NT2/D1 (cell line): ENCODE measurements at regions not wholly inside any gene's neighbourhood (a gene's known extent, or its start where the extent isn't known, plus 50 kb on each side); places are given as distances from the start of the nearest gene placed in this dataset.

Experiments
- DNase-seq: peaks from one replicate; pipeline ENCODE4 v3.0.0-alpha.2; 2011; ENCODE audit warnings: low read depth, low spot score
- H3K27me3 ChIP-seq: 2 replicates; pipeline ENCODE4 v1.6.0; 2011; ENCODE audit warnings: mild to moderate bottlenecking; ENCODE audit not compliant: insufficient read length, insufficient read depth
- H3K36me3 ChIP-seq: 2 replicates; pipeline ENCODE4 v1.6.1; 2011; ENCODE audit warnings: mild to moderate bottlenecking, low read length, mixed read lengths; ENCODE audit not compliant: insufficient read depth, insufficient read length
- H3K4me1 ChIP-seq: 2 replicates; pipeline ENCODE4 v1.5.1; 2011; ENCODE audit not compliant: insufficient read depth, insufficient read length
- H3K4me3 ChIP-seq: 2 replicates; pipeline ENCODE4 v1.5.1; 2011; ENCODE audit warnings: low read depth; ENCODE audit not compliant: insufficient read length
- H3K9ac ChIP-seq: 2 replicates; pipeline ENCODE4 v1.6.0; 2011; ENCODE audit warnings: low read depth; ENCODE audit not compliant: insufficient read length
- H3K9me3 ChIP-seq: 2 replicates; pipeline ENCODE4 v1.5.1; 2011; ENCODE audit warnings: mild to moderate bottlenecking, low read length; ENCODE audit not compliant: insufficient read depth
- SUZ12 ChIP-seq: IDR thresholded peaks from 2 replicates; pipeline ENCODE4 v1.6.1; 2011; ENCODE audit not compliant: insufficient read length, insufficient read depth; ENCODE audit errors: extremely low read depth
- YY1 ChIP-seq: IDR thresholded peaks from 2 replicates; pipeline ENCODE4 v1.6.1; 2011; ENCODE audit not compliant: insufficient read length, insufficient read depth
- ZNF274 ChIP-seq: IDR thresholded peaks from 2 replicates; pipeline ENCODE4 v1.6.1; 2011; ENCODE audit warnings: mild to moderate bottlenecking, low read depth, low read length

- Histone ChIP-seq H3K9me3 (no peaks in the 10 kb centered on the region; the same call in 1 of the 2 replicates), H3K4me1 (no peaks in the 10 kb centered on the region), H3K36me3 (no peaks in the 10 kb centered on the region), H3K4me3 (no peak overlapping the region), H3K9ac (no peak overlapping the region), H3K27me3 (no peaks in the 10 kb centered on the region)
- no peak for DNase-seq
- TF ChIP-seq YY1 (no peak), ZNF274 (no peak), SUZ12 (no peak)
These were observed 255.8 kb upstream of the GPRIN3 start for GRCh38 chr4:89563431-89563830.

GRCh38 chr4:89562746-89563145 lies 255.1 kb upstream of the GPRIN3 start:
- Histone ChIP-seq H3K9me3 (no peaks in the 10 kb centered on the region; the same call in 1 of the 2 replicates), H3K27me3 (no peaks in the 10 kb centered on the region), H3K36me3 (no peaks in the 10 kb centered on the region), H3K9ac (no peak overlapping the region), H3K4me1 (no peaks in the 10 kb centered on the region), H3K4me3 (no peak overlapping the region)
- DNase-seq, result no peak
- TF ChIP-seq YY1 (no peak), SUZ12 (no peak), ZNF274 (no peak)

- no peaks in the 10 kb centered on the region; the same call in 1 of the 2 replicates for H3K9me3 ChIP-seq
- TF ChIP-seq SUZ12 (no peak), ZNF274 (no peak), YY1 (no peak)
- no peak overlapping the region for H3K9ac ChIP-seq
- DNase-seq, result no peak
- H3K27me3 ChIP-seq, result no peaks in the 10 kb centered on the region
- no peaks in the 10 kb centered on the region for H3K4me1 ChIP-seq
- H3K36me3 ChIP-seq, result no peaks in the 10 kb centered on the region
- no peak overlapping the region for H3K4me3 ChIP-seq
These were observed 253.4 kb upstream of the GPRIN3 start for GRCh38 chr4:89561048-89561447.

- TF ChIP-seq YY1 (no peak), SUZ12 (no peak), ZNF274 (no peak)
- Histone ChIP-seq H3K27me3 (no peaks in the 10 kb centered on the region), H3K9me3 (no peaks in the 10 kb centered on the region; the same call in 1 of the 2 replicates), H3K4me1 (no peaks in the 10 kb centered on the region), H3K4me3 (no peak overlapping the region), H3K36me3 (no peaks in the 10 kb centered on the region), H3K9ac (no peak overlapping the region)
- no peak for DNase-seq
These were observed 250.5 kb upstream of the GPRIN3 start for GRCh38 chr4:89558147-89558546.

DNA sequence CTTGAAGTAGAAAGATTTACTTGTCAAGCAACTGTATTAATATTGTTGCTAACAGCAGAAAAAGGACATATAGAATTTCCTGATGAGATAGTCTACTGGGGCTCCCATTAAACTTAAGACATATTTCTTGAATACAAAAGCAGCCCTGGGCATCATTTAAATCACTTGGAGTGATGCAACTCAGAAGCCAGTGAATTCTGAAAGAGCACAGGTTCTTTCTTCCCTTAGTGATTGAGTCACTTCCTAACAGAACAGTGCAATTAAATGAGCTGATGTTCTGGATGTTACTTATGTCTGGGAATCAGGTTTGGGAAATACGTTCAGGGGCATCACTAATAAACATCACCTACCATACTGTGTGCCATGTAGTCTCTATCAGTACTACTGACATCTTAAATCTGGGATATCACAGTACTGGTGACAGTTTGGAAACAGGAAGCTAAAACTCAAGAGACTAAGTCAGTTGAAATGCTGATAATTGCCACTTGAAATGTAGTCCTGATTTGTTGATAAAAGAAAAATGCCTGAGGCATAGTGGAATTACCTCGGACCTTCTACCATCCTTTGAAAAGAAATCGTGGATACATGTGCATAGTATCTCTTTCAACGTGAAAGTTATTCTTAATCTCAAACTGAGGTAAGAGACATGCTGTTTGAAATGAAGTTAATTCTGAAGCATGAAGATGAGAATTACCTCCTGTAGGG lies 249.2 kb upstream of the GPRIN3 start:
- no peak overlapping the region for H3K9ac ChIP-seq
- DNase-seq, result no peak
- H3K4me1 ChIP-seq, result no peaks in the 10 kb centered on the region
- no peak overlapping the region for H3K4me3 ChIP-seq
- H3K27me3 ChIP-seq, result no peaks in the 10 kb centered on the region
- TF ChIP-seq SUZ12, result no peak
- TF ChIP-seq YY1, result no peak
- TF ChIP-seq ZNF274, result no peak
- H3K9me3 ChIP-seq, result no peaks in the 10 kb centered on the region; the same call in 1 of the 2 replicates
- no peaks in the 10 kb centered on the region for H3K36me3 ChIP-seq

DNA sequence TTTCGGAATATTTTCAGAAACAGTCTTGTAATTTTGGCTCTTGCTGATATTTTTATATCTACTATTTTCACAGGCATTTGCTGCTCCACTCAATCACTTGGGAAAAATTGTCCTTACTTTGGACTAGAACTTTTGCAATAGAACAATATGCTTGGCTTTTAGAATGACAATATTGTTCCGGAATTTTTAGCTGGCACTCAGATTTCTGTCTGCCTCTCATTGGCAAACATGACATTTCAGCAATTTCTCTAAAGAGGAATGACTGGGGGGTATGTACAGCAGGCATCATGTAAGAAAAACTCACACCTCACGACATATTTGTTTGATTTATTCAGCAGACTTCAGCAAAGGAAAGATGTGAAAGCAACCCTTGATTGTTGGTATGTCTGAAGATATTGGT lies 243.6 kb upstream of the GPRIN3 start:
- H3K9me3 ChIP-seq, result no peaks in the 10 kb centered on the region
- no peaks in the 10 kb centered on the region for H3K36me3 ChIP-seq
- no peak overlapping the region for H3K9ac ChIP-seq
- H3K27me3 ChIP-seq, result no peaks in the 10 kb centered on the region
- no peak for DNase-seq
- TF ChIP-seq SUZ12, result no peak
- TF ChIP-seq YY1, result no peak
- no peak for TF ChIP-seq ZNF274
- H3K4me1 ChIP-seq, result no peaks in the 10 kb centered on the region
- no peak overlapping the region for H3K4me3 ChIP-seq

DNA sequence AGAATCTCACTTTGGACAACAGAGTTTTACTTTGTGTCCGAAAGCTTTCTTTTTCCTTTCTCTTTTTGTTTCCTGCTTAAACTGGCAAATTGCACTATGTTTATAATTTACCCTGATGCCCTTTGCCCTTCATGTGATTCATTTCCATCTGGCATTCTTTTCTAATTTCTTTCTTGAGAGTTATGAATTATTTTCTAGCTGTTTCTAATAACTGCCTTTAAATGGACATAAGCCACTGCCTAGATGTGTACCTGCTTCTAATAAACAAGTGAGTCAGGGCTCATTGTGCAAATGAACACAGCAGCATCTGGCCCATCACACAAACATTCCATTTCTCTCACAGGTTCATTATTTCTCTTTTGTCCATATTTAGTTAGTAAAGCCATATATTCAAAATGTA lies 242.3 kb upstream of the GPRIN3 start:
- no peaks in the 10 kb centered on the region for H3K36me3 ChIP-seq

More for the DNA sequence above, 242.3 kb upstream of the GPRIN3 start:
- Histone ChIP-seq H3K4me1 (no peaks in the 10 kb centered on the region), H3K4me3 (no peak overlapping the region), H3K27me3 (no peaks in the 10 kb centered on the region), H3K9me3 (no peaks in the 10 kb centered on the region), H3K9ac (no peak overlapping the region)
- TF ChIP-seq ZNF274, result no peak
- TF ChIP-seq YY1, result no peak
- no peak for TF ChIP-seq SUZ12
- DNase-seq, result no peak
